GM21447 (cell line): ENCODE measurements at regions not wholly inside any gene's neighbourhood (a gene's known extent, or its start where the extent isn't known, plus 50 kb on each side); places are given as distances from the start of the nearest gene placed in this dataset.

Experiments
- ATAC-seq: cut with Tn5 transposase; IDR thresholded peaks from one replicate; pipeline ENCODE4 v1.9.1; 2021; ENCODE audit not compliant: unreplicated experiment

DNA sequence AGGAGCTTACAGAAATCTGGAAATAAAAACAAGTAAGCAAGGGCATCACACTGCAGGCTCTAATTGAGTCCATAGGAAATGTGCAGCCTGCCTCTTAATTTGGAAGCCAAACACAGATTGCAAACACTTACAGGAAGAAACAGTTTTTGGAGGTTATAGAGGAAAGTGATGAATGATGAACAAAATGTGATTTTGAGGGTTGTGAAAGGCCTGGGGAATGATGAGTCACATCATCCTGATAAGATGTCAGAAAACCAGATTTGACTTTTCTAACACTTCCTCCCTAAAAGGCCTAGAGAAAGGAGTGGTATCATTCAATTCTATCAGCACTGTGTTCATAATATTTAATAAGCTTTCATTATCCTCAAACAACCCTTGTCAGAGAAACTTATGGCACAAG lies 96.6 kb upstream of the POU2AF2 start:
- ATAC-seq = no peak

DNA sequence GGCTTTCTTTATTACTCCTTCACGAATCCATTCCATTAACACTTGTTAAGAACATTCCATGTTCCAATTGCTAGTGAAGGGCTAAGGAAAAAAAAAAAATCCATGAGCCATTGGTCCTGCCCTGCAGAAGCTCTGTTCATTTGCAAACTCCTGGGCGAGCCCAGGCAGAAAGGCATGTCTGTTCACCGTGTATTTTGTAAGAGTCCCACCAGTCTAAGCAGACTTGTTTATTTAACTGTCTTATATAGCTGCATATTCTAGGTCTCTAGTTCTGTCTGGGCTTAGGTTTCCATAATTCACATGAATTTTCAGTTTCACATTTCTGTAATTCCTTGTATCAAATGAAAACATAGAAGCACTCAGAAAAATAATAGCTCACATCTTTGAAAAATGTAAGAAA lies 97.4 kb upstream of the POU2AF2 start:
- ATAC-seq = no peak

- ATAC-seq = no peak
Observed at GRCh38 chr11:111137846-111138245, 107.7 kb upstream of the POU2AF2 start.

GRCh38 chr11:111135778-111136570 lies 109.6 kb upstream of the POU2AF2 start:
- no peak for ATAC-seq

DNA sequence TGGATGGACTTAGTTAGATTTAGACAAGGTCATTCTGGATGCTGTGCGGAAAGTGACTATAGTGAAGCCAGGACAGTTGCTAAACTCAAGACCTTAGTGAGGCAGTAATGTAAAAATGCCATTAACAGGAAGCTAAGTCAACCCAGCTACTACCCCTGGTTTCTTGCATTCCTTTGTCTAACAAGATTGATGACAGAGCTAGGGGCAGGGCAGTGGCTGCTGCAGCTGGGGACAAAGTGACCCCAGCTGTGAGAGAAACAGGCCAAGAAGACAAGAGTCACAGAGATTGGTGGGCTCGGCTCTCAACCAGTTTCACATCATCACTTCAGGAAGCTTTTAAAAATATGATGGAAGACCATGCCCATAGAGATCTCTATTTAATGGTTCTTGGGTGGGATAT lies 110.4 kb upstream of the POU2AF2 start:
- no peak for ATAC-seq

- no peak for ATAC-seq
Observed at GRCh38 chr11:111128076-111128870, 117.3 kb upstream of the POU2AF2 start.

DNA sequence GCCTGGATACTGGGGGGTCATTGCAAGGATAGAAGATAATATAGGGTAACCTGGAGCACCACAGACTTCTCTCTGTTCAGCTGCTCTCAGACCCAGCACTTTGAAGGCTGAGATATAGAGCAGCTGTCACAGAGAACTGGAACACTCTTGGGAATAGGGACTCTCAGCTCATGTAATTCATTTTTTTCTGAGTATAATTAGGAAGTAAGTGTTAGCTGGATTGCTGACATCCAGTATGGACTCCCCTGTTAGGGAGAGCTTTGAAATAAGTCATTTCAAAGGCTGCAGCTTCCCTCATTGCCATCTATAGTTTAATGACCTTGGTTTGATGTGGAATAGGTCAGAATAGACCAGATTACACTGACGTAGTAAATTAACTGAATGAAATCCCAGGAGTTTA lies 120.8 kb upstream of the POU2AF2 start:
- no peak for ATAC-seq

DNA sequence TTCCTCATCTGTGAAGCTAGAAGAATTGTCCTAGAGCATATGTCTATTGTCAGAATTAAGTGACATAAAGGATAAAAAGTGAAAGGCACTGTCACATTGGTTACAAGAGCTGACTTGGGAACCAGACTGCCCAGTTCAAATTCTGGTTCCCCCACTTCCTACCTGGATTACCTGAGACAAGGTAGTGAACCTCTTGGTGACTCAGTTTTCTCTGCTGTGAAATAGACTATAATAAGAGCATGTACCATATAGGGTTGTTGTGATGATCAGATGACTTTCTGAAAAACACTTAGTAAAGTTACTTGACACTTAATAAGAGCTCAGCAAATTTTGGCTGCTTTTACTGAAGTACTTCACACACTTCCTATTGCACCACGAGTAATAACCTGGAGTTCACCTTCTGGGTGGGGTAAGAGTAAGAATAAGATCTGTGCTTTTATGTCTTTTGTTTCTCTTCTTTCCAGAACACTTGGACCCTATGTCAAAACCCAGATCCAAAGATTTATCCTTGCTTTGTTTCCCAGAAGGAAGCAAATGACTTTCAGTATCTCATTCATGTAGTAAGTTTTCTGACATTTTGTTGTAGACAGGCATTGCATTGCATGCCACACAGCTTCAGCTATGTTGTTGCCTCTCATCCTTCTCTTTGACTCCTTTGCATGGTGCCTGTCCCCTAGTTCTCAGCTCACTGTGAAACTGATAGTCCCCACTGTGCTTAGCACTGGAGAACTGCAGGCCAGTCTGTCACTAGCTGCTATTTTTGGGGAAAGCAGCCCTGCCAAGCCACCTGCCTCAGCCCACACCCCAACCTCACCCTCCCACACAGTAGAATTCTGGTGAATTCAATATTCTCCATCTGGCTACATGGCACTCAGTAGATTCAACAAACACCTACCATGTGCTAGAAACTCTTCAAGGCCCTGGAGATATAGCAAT lies 121.8 kb upstream of the POU2AF2 start:
- ATAC-seq = no peak

- ATAC-seq = no peak
Observed at GRCh38 chr11:111120696-111121302, 124.7 kb upstream of the POU2AF2 start.

DNA sequence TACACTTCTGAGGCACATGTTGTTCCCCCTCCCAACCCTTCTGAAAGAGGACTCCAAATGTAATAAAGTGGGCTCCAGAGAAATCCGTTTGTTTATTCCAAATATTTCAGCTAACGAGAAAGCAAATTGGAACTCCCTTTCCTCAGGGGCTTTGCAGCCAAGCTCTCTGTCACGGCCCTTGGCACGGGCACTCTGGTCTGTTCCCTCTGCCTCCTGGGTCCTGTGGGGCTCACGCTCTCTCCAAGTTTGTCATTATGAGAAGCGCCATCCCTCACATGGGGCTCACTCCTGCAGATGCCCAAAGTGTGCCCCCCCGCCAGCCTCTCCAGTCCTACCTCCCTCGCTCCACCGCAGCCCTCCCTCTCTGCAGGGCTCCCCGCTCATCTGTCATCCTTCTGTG lies 125.4 kb upstream of the POU2AF2 start:
- no peak for ATAC-seq

- ATAC-seq = no peak
Observed at GRCh38 chr11:111119751-111120150, 125.8 kb upstream of the POU2AF2 start.

GRCh38 chr11:111115890-111116289 lies 129.6 kb upstream of the POU2AF2 start:
- no peak for ATAC-seq

DNA sequence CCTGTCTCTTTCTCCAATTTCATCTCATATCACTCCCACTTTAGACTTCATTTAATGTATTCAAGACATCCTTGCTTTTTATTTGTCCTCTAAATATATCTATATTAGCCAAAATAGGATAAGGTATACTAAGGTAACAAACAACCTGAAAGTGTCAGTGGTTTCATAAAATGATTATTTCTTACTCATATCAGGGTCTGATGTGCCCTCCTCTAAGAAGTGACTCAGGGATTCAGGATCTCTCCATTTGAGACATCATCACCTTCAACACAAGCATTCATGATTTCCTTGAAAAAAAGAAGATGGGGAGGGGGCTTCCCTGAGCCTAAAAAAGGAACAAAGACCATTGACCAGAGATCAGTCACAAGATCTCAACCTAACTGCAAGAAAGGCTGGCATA lies 131.4 kb upstream of the POU2AF2 start:
- ATAC-seq = no peak

DNA sequence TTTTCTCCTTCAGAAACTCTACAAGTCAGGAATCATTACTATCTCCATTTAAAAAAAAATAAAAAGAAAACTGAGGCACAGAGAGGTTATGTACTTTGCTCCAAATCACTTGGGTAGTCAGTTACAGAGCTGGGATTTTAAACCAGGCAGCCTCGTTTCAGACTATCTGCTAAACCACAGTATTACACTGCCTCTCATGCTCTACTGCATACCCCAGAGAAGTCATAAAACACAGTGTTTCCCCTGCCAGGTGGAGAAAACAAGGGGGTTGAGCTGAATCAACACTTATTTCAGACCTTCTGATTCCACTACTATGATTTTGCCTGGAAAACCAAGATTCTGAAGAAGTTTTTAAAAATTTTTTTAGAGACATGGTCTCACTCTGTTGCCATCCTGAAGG lies 132.9 kb upstream of the POU2AF2 start:
- no peak for ATAC-seq

GRCh38 chr11:111107501-111107900 lies 138.0 kb upstream of the POU2AF2 start:
- ATAC-seq = no peak

GRCh38 chr11:111106641-111107040 lies 138.9 kb upstream of the POU2AF2 start:
- no peak for ATAC-seq

DNA sequence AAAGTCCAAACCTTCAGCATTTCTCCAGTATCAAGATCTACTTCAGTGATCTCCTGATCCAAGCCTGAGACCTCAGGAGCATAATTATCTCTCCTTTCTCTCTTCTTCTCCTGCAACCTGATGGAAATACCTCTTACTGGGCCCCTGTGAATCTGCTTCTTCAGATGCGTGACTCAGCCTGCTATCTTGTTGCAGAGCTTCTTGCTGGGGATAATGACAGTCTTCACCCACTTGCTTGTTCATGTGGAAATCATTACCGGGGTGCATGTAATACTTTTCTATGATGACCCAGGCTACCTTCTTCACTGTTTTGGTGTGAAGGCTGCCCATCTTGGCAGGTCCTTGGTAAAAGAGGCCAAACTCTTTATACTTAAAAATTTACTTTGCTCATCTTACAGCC lies 140.0 kb upstream of the POU2AF2 start:
- ATAC-seq = no peak

DNA sequence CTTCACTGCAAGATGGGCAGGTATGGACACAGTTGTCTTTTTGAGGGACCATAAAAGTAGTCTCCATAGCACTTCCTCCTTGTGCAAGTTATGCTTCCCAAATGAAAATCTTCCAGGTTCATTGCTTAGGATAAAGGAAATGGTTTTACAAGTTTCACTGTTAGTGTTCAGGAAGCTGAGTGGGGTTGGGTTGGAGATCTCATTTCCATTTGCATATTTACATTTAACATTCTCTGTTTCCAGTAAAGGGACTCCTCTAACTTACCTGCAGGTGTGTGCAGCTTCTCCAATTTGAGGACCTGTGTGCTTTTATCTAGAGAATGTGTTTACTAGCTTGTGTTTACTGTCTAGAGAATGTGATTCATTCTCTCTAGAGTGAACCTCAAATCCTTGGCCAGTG lies 141.3 kb upstream of the POU2AF2 start:
- ATAC-seq = no peak

GRCh38 chr11:111101881-111102280 lies 143.6 kb upstream of the POU2AF2 start:
- no peak for ATAC-seq

- no peak for ATAC-seq
Observed at GRCh38 chr11:111099028-111099713, 146.4 kb upstream of the POU2AF2 start.
